ENCODE measurements at regions not wholly inside any gene's neighbourhood (a gene's known extent, or its start where the extent isn't known, plus 50 kb on each side); places are given as distances from the start of the nearest gene placed in this dataset.
"Not testable (repeated sequence)": the region's sequence is repeated elsewhere in the genome, so short reads cannot be mapped to it uniquely, and the experiment has no call there.

DNA sequence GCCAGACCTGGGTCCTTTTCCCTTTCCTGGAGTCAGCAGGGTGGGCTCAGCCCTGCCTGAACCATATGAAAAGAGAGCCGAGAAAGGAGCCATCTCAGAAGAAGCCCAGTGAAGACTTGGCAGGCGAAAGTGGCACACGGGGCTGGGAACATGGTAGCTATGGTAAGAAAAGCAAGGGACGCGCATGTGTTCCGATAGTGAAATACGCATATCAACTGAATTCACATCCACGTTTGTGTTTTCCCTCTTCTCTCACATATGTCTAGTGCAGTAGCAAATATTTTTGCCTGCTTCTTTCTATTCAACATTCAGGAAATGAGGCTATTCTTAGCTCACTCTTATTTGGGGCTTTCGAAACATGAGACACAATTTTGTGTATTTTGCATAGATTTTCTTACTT lies 54.1 kb upstream of the PEG3 start:
- Mint-ChIP-seq H3K27ac (no peak overlapping the region), H3K27me3 (no peaks in the 10 kb centered on the region), H3K4me1 (ENCODE audit: low read depth in 2 of 2) (no peaks in the 10 kb centered on the region), H3K36me3 (ENCODE audit: insufficient read depth) (no peaks in the 10 kb centered on the region), H3K9me3 (peaks cover 10 to 23% of the 10 kb centered on the region in 2 donors), H3K4me3 (no peak overlapping the region)
- ATAC-seq (replicated peaks): no peak
- no peak for DNase-seq

GRCh38 chr19:56896095-56896494 lies 55.6 kb upstream of the PEG3 start:
- Mint-ChIP-seq H3K36me3 (ENCODE audit: insufficient read depth) (no peaks in the 10 kb centered on the region), H3K27me3 (no peaks in the 10 kb centered on the region), H3K4me1 (ENCODE audit: low read depth in 2 of 2) (no peaks in the 10 kb centered on the region), H3K4me3 (no peak overlapping the region), H3K9me3 (peaks cover 8 to 16% of the 10 kb centered on the region in 2 donors), H3K27ac (no peak overlapping the region)
- DNase-seq (no peak), ATAC-seq (replicated peaks) (no peak)

DNA sequence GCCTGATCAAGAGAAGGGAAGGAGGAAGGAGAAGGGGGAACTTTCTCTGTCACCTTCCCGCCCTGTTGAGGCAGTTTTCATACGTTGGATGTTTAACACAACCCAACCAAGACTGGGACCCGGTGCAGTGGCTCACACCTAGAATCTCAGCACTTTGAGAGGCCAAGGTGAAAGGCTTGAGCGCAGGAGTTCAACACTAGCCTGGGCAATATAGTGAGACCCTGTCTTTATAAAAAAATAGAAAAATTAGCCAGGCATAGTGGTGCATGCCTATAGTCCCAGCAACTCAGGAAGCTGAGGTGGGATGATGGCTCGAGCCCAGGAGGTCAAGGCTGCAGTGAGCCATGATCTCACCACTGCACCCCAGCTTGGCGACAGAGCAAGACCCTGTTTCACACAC lies 59.4 kb upstream of the PEG3 start:
- Mint-ChIP-seq H3K4me3 (no peak overlapping the region), H3K27me3 (no peaks in the 10 kb centered on the region), H3K36me3 (ENCODE audit: insufficient read depth) (no peaks in the 10 kb centered on the region), H3K27ac (no peak overlapping the region), H3K9me3 (peaks cover 7 to 24% of the 10 kb centered on the region in 2 donors), H3K4me1 (ENCODE audit: low read depth in 2 of 2) (no peaks in the 10 kb centered on the region)
- ATAC-seq (replicated peaks): no peak
- no peak for DNase-seq

DNA sequence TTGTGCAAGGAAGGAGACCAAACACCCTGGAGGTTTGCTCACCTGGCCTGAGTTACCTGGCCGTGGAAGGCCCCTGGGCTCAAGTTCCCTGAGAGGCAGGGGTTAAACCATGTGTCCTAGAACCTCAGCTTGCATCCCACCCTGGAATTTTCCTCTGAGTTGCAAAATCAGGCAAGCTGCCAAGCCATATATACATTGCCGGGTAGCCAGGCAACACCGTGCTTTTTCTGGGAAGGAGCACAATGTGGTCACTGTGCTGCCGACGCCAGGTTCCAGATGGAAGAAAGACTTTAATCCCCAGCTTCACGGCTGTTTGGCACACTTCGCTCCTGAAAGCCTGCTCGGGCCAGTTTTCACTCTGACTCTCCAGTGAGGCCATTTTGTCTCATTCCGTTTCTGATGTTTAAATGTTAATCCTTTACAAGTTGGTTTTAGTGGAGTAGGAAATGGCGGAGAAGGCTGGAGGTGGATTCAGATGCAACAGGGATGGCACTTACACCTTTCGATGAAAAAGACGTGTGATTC lies 60.1 kb upstream of the PEG3 start:
- H3K27me3 Mint-ChIP-seq: no peaks in the 10 kb centered on the region
- no peak for ATAC-seq (replicated peaks)
- H3K4me1 Mint-ChIP-seq (ENCODE audit: low read depth in 2 of 2): no peaks in the 10 kb centered on the region
- H3K9me3 Mint-ChIP-seq: peaks cover 7 to 24% of the 10 kb centered on the region in 2 donors
- DNase-seq: no peak
- no peak overlapping the region for H3K4me3 Mint-ChIP-seq
- H3K27ac Mint-ChIP-seq: no peak overlapping the region
- no peaks in the 10 kb centered on the region for H3K36me3 Mint-ChIP-seq (ENCODE audit: insufficient read depth)

DNA sequence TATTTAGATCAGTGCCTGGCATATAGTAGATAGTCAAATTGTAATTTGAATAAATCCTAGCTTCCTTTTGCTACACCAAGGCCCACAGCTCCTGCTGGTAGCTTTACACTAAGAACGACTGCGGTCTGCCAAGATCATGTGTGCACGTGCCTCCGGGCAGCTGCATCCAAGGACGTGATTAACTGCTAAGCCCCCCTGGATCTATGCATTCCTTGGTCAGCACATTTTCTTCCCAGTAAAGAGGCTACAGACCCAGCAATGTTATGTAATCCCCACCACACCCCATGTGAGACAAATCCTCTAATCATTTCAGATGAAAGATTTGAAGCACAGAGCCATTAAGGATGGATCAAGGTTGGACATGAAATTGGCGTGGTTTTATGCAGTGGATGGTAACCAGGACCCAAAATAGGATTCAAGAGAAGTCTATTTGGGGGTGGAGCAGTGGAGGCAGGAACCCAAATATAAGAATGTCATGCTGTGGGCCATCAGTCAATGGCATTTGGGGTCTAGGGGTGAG lies 65.2 kb upstream of the PEG3 start:
- H3K4me1 Mint-ChIP-seq (ENCODE audit: low read depth in 2 of 2): no peaks in the 10 kb centered on the region

GRCh38 chr19:56912401-56913112 lies 72.0 kb upstream of the PEG3 start:
- no peak for ATAC-seq (replicated peaks)
- H3K27me3 Mint-ChIP-seq: peaks cover 0 to 8% of the 10 kb centered on the region in 2 donors
- H3K27ac Mint-ChIP-seq: no peak overlapping the region
- no peak overlapping the region for H3K4me3 Mint-ChIP-seq
- no peaks in the 10 kb centered on the region for H3K36me3 Mint-ChIP-seq (ENCODE audit: insufficient read depth)
- peaks cover 7 to 35% of the 10 kb centered on the region in 2 donors for H3K9me3 Mint-ChIP-seq
- no peak for DNase-seq
- H3K4me1 Mint-ChIP-seq (ENCODE audit: low read depth in 2 of 2): no peaks in the 10 kb centered on the region

More for the DNA sequence above, 65.2 kb upstream of the PEG3 start:
- no peak overlapping the region for H3K4me3 Mint-ChIP-seq
- no peaks in the 10 kb centered on the region for H3K27me3 Mint-ChIP-seq
- H3K9me3 Mint-ChIP-seq: peaks cover 4 to 25% of the 10 kb centered on the region in 2 donors
- H3K36me3 Mint-ChIP-seq (ENCODE audit: insufficient read depth): no peaks in the 10 kb centered on the region
- H3K27ac Mint-ChIP-seq: no peak overlapping the region
- DNase-seq (no peak), ATAC-seq (replicated peaks) (no peak)

DNA sequence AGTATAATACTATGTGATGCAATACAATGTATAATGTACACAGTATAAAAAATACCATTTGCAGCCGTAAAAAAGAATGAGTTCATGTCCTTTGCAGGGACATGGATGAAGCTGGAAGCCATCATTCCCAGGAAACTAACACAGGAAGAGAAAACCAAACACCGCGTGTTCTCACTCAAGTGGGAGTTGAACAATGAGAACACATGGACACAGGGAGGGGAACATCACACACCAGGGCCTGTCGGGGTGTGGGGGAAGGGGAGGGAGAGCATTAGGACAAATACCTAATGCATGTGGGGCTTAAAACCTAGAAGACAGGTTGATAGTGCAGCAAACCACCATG lies 72.6 kb upstream of the PEG3 start:
- not testable (repeated sequence) for H3K4me1 Mint-ChIP-seq (ENCODE audit: low read depth in 2 of 2); ATAC-seq (replicated peaks); H3K27me3 Mint-ChIP-seq; H3K4me3 Mint-ChIP-seq; H3K27ac Mint-ChIP-seq; H3K36me3 Mint-ChIP-seq (ENCODE audit: insufficient read depth); DNase-seq
- H3K9me3 Mint-ChIP-seq: peaks cover 5 to 35% of the 10 kb centered on the region in 2 donors

- Mint-ChIP-seq H3K27ac (no peak overlapping the region), H3K27me3 (peaks cover 0 to 8% of the 10 kb centered on the region in 2 donors), H3K9me3 (peaks cover 17 to 46% of the 10 kb centered on the region in 2 donors), H3K4me1 (ENCODE audit: low read depth in 2 of 2) (no peaks in the 10 kb centered on the region), H3K36me3 (ENCODE audit: insufficient read depth) (no peaks in the 10 kb centered on the region), H3K4me3 (no peak overlapping the region)
- DNase-seq (no peak), ATAC-seq (replicated peaks) (no peak)
Observed at GRCh38 chr19:56916528-56916927, 76.0 kb upstream of the PEG3 start.

GRCh38 chr19:56917529-56917928 lies 77.0 kb upstream of the PEG3 start:
- Mint-ChIP-seq H3K9me3 (peaks cover 15 to 41% of the 10 kb centered on the region in 2 donors), H3K27ac (no peak overlapping the region), H3K4me1 (ENCODE audit: low read depth in 2 of 2) (no peaks in the 10 kb centered on the region), H3K4me3 (no peak overlapping the region), H3K27me3 (peaks cover 0 to 3% of the 10 kb centered on the region in 2 donors), H3K36me3 (ENCODE audit: insufficient read depth) (no peaks in the 10 kb centered on the region)
- ATAC-seq (replicated peaks) (no peak), DNase-seq (no peak)

- DNase-seq (no peak), ATAC-seq (replicated peaks) (no peak)
- Mint-ChIP-seq H3K36me3 (ENCODE audit: insufficient read depth) (no peaks in the 10 kb centered on the region), H3K9me3 (peaks cover 15 to 36% of the 10 kb centered on the region in 2 donors), H3K27me3 (no peaks in the 10 kb centered on the region), H3K4me3 (no peak overlapping the region), H3K27ac (no peak overlapping the region), H3K4me1 (ENCODE audit: low read depth in 2 of 2) (no peaks in the 10 kb centered on the region)
Observed at GRCh38 chr19:56917998-56918397, 77.5 kb upstream of the PEG3 start.

DNA sequence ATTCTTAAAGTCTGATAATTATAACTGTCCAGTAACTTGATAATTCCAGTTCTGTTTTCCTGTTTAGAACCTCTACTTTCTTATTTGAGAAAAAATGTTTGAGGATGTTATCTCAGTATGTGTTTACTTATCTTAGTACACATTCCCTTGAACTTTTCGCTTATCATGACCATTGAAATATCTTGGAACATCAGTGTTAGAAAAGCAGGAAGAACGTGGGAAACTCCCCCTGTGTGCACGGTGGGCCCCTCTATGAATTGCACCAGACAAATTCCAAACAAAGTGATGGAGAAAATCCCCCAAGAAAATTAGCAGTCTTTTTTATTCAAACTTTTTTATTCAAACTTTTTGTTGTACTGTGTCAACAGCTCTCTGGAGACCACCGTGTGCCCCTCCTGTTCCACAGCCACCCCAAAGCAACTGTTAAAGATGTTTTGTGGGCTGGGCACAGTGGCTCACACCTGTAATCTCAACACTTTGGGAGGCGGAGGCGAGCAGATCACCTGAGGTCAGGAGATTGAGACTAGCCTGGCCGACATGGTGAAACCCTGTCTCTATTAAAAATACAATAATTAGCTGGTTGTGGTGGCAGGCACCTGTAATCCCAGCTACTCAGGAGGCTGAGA lies 78.3 kb upstream of the PEG3 start:
- no peak for ATAC-seq (replicated peaks)
- Mint-ChIP-seq H3K27me3 (no peaks in the 10 kb centered on the region), H3K4me3 (no peak overlapping the region), H3K4me1 (ENCODE audit: low read depth in 2 of 2) (no peaks in the 10 kb centered on the region), H3K27ac (no peak overlapping the region), H3K36me3 (ENCODE audit: insufficient read depth) (no peaks in the 10 kb centered on the region), H3K9me3 (peaks cover 16 to 37% of the 10 kb centered on the region in 2 donors)
- no peak for DNase-seq

DNA sequence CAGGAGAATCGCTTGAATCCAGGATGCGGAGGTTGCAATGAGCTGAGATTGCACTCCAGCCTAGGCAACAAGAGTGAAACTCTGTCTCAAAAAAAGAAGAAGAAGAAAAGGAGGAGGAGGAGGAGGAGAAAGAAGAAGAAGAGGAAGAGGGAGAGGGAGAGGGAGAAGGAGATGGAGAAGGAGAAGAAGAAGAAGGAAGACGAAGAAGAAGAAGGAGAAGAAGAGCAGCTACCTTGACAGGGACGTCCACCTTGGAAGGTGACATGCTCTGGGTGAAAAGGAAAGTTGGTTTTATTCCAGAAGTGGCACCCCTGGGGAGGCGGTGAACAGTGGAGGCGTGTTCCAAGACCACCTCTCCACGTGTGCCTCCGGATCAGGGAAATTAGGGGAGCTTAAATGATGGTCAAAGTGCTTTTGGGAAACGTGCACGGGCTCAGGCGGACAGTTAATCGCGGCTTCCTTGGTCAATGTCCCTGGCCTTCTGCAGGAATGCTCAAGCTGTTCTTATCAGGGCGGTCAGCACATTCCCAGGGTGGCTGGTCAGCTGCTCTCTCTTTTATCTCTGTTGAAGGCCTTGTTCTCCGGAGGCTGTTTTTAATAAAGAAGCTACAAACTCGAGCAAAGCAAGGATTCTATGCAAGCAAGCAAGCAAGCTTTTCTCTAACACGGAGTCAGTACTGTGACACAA lies 78.9 kb upstream of the PEG3 start:
- Mint-ChIP-seq H3K4me3 (no peak overlapping the region), H3K4me1 (ENCODE audit: low read depth in 2 of 2) (no peaks in the 10 kb centered on the region), H3K27me3 (no peaks in the 10 kb centered on the region), H3K9me3 (peaks cover 17 to 44% of the 10 kb centered on the region in 2 donors), H3K27ac (no peak overlapping the region), H3K36me3 (ENCODE audit: insufficient read depth) (no peaks in the 10 kb centered on the region)
- no peak for ATAC-seq (replicated peaks)
- DNase-seq: no peak

- not testable (repeated sequence) for H3K27me3 Mint-ChIP-seq; H3K4me1 Mint-ChIP-seq (ENCODE audit: low read depth in 2 of 2); H3K4me3 Mint-ChIP-seq; ATAC-seq (replicated peaks); H3K36me3 Mint-ChIP-seq (ENCODE audit: insufficient read depth); DNase-seq; H3K27ac Mint-ChIP-seq
- peaks cover 8 to 28% of the 10 kb centered on the region in 2 donors for H3K9me3 Mint-ChIP-seq
Observed at GRCh38 chr19:56926094-56926493, 85.6 kb upstream of the PEG3 start.

Measured in effector memory CD8-positive, alpha-beta T cell (primary cell).